Suprapubic skin (tissue), 4 donors: ENCODE measurements at regions not wholly inside any gene's neighbourhood (a gene's known extent, or its start where the extent isn't known, plus 50 kb on each side); places are given as distances from the start of the nearest gene placed in this dataset.

Experiments
- DNase-seq, 2 donors: peaks; one replicate each; pipeline ENCODE4 v3.0.0-alpha.2; 2019; ENCODE audit warnings: low spot score in 2 of 2
- H3K27ac ChIP-seq: fragments of 200-600 bp; sonication (generic); one replicate; pipeline ENCODE4 v1.5.1; 2019
- H3K27me3 ChIP-seq: fragments of 200-600 bp; sonication (generic); one replicate; pipeline ENCODE4 v1.5.1; 2019
- H3K36me3 ChIP-seq: fragments of 200-600 bp; sonication (generic); one replicate; pipeline ENCODE4 v1.5.1; 2019
- H3K4me1 ChIP-seq: fragments of 200-600 bp; sonication (generic); one replicate; pipeline ENCODE4 v1.5.1; 2019
- H3K4me3 ChIP-seq: fragments of 200-600 bp; sonication (generic); one replicate; pipeline ENCODE4 v1.5.1; 2019; ENCODE audit warnings: mild to moderate bottlenecking
- H3K9me3 ChIP-seq: fragments of 200-600 bp; sonication (generic); one replicate; pipeline ENCODE4 v1.5.1; 2019
- EP300 ChIP-seq: sonication (generic); formaldehyde crosslinking; IDR thresholded peaks from one replicate; pipeline ENCODE4 v1.6.1; 2017; ENCODE audit warnings: antibody characterized with exemption
- POLR2A ChIP-seq, 2 donors: fragments of 450-650 bp; IDR thresholded peaks; one replicate each; pipeline ENCODE4 v1.6.1; 2017; ENCODE audit warnings: antibody characterized with exemption in 2 of 2, mild to moderate bottlenecking in 2 of 2, moderate library complexity in 2 of 2
- POLR2AphosphoS5 ChIP-seq, 3 donors: sonication (generic); formaldehyde crosslinking; IDR thresholded peaks; one replicate each; pipeline ENCODE4 v1.6.1; 2017; ENCODE audit warnings: antibody characterized with exemption in 3 of 3
- WGBS: methylation state at CpG from one replicate; pipeline ENCODE4 v1.1.5; 2018; 5-methylcytosine and 5-hydroxymethylcytosine counted together
- TF ChIP-seq, protein P1 (sequence below), 2 donors: fragments of 200-600 bp in 1 of 2; fragments of 450-650 bp in 1 of 2; sonication (generic) in 1 of 2; IDR thresholded peaks; one replicate each; pipeline ENCODE4 v1.5.1; 2016 to 2019; ENCODE audit warnings: antibody characterized with exemption in 2 of 2, mild to moderate bottlenecking in 1 of 2, moderate library complexity in 1 of 2

DNA sequence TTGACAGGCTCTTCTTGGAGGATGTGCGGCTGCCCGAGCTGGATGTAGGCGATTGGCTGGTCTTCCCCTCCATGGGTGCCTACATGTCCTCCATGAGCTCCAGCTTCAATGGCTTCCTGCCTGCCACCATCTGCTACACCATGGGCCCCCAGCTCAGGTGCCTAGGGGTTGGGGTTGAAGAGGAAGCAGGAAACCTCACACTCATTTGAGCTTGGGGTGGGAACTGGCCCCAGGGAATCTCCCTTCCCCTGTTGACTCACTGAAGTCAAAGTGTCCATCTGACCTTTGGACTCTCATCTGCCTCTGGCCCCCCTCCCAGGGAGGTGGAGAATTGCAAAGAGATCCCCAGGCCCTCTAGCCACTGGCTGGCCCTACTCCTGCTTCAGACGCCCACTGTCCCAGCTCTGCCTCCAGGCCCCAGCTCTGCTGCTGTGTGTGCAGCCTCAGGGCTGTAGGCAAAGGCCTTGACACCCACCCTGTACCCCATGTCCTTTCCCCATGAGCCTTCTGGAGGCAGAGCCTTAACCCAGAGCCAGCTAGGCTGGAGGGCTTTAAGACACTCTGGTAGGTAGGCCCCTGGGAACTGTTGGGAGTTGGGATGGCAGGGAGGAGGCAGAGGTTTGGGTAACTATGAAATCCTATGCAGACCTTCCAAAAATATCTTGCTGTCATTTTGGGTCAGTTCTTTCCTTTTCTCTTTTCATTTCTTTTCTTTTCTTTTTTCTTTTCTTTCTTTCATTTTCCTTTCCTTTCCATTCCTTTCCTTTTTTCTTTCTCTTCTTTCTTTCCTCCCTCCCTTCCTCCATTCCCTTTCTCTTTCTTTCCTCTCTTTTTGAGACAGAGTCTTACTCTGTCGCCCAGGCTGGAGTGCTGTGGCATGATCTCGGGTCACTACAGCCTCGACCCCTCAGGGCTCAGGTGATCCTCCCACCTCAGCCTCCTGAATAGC is 66.9 kb upstream of the TINAGL1 start:
- Histone ChIP-seq H3K27ac (no peak overlapping the region), H3K4me1 (no peaks in the 10 kb centered on the region), H3K36me3 (no peaks in the 10 kb centered on the region), H3K9me3 (no peaks in the 10 kb centered on the region), H3K4me3 (no peak overlapping the region), H3K27me3 (no peaks in the 10 kb centered on the region)
- WGBS = 90% methylated on average over 6 of the region's 7 CpGs
- no peak for TF ChIP-seq POLR2AphosphoS5 (IDR thresholded peaks at IDR 0.05)
- no peak for TF ChIP-seq EP300
- TF ChIP-seq POLR2A (IDR thresholded peaks at IDR 0.05) = no peak
- no peak for DNase-seq

DNA sequence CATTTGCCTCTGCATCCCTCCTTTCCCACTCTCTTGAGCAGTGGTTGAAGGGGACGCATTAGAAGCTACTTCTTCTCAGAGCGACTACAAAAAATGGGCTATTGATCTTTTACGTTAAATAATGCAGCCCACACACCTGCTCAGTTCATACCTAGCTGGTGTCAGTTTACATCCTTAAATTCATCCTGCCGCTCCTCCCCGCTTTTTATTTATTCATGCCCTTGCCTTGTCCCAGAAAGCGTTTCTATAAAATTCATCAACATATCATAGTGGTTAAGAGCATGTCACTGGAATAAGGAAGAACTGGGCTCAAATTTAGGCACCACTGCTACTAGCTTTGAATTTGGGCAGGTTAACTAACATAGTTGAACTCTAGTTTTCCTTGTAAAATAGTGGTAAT is 66.0 kb upstream of the TINAGL1 start:
- Histone ChIP-seq H3K9me3 (no peaks in the 10 kb centered on the region), H3K36me3 (no peaks in the 10 kb centered on the region), H3K4me3 (no peak overlapping the region), H3K27ac (no peak overlapping the region), H3K27me3 (no peaks in the 10 kb centered on the region), H3K4me1 (no peaks in the 10 kb centered on the region)
- no peak for DNase-seq
- TF ChIP-seq, protein P1, sequence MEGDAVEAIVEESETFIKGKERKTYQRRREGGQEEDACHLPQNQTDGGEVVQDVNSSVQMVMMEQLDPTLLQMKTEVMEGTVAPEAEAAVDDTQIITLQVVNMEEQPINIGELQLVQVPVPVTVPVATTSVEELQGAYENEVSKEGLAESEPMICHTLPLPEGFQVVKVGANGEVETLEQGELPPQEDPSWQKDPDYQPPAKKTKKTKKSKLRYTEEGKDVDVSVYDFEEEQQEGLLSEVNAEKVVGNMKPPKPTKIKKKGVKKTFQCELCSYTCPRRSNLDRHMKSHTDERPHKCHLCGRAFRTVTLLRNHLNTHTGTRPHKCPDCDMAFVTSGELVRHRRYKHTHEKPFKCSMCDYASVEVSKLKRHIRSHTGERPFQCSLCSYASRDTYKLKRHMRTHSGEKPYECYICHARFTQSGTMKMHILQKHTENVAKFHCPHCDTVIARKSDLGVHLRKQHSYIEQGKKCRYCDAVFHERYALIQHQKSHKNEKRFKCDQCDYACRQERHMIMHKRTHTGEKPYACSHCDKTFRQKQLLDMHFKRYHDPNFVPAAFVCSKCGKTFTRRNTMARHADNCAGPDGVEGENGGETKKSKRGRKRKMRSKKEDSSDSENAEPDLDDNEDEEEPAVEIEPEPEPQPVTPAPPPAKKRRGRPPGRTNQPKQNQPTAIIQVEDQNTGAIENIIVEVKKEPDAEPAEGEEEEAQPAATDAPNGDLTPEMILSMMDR (IDR thresholded peaks at IDR 0.05) = no peak
- no peak for TF ChIP-seq POLR2AphosphoS5 (IDR thresholded peaks at IDR 0.05)
- TF ChIP-seq EP300 = no peak
- no peak for TF ChIP-seq POLR2A (IDR thresholded peaks at IDR 0.05)
- 92% methylated on average over 6 of the region's 6 CpGs for WGBS

DNA sequence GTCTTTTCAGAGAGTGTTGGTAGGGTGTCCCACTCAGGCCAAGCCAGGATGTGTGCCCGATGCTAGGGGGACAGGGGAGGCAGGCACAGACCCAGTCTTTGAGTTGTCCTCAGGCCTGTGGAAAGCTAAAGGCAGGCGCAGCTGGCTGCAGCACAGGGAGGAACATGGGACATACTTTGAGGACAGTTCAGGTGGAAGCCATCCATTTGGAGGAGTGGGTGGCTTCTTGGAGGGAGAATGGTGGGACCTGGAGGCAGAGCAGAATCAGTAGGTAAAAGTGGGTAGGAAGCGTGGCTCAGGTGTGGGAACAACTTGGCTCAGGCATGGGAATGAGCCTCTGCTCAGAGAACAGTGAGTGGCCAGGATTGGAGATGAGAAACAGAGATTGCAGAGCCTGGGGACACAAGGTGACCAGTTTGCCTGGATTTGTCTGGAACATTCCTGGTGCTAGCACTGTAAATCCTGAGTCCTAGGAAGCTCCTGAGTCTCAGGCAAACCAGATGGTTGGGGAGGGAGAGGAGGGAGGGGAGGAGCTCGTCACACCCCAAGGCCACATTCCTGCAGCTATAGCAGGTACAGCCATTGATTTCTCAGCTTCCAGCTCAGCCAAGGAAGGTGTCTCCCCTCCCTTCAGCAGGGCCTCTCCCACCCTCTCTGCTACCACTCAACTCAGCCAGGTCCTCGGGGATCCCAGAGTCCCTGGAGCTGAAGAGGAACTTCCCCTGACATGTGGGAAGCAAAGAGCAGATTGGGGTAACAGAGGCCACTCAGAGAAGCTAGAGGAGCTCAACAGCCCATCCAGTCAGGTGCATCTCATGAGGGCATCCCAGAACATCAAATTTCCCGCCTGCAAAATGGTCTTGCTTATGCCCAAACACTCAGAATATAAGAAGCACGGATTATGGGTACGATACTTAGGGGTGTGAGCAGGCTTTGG is 65.2 kb upstream of the TINAGL1 start:
- Histone ChIP-seq H3K9me3 (no peaks in the 10 kb centered on the region), H3K36me3 (no peaks in the 10 kb centered on the region), H3K27ac (no peak overlapping the region), H3K4me1 (no peaks in the 10 kb centered on the region), H3K27me3 (no peaks in the 10 kb centered on the region), H3K4me3 (no peak overlapping the region)
- no peak for DNase-seq
- no peak for TF ChIP-seq EP300
- TF ChIP-seq POLR2A (IDR thresholded peaks at IDR 0.05) = no peak
- TF ChIP-seq, protein P1 (IDR thresholded peaks at IDR 0.05) = no peak
- TF ChIP-seq POLR2AphosphoS5 (IDR thresholded peaks at IDR 0.05) = no peak
- 73% methylated on average over 8 of the region's 8 CpGs for WGBS

DNA sequence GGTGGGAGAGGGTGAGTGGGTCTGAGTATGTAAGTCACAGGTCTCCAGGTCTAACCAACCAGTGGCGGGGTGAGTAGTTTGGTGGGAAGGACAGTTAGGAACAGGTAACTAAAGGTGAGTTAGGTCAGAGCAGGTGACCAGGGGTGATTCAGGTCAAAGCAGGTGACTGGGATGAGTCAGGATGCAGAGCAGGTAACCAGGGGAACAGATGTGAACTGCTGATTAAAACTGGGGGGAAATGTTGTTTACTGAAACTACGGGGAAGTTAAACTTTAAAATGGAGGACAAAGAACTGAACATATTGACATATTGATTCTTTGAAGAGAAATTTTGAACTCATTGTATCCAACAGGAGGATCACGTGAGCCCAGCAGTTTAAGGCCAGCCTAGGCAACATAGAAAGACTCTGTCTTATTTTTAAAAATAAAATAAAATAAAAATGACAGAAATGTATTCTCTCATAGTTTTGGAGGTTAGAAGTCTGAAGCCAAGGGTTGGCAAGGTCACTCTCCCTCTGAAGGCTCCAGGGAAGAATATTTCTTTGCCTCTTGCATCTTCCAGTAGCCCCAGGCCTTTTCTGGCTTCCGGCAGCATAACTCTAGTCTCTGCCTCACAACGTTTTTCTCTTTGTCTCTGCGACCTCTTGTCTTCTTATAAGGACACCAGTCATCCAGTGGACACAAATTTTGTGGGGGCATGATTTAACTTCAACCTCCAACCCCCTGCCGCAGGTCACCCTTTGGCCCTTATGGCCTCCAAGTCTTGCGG is 64.3 kb upstream of the TINAGL1 start:
- no peaks in the 10 kb centered on the region for H3K9me3 ChIP-seq
- H3K36me3 ChIP-seq = no peaks in the 10 kb centered on the region
- H3K4me3 ChIP-seq = no peak overlapping the region
- no peaks in the 10 kb centered on the region for H3K4me1 ChIP-seq
- no peak overlapping the region for H3K27ac ChIP-seq
- H3K27me3 ChIP-seq = no peaks in the 10 kb centered on the region
- DNase-seq = no peak
- TF ChIP-seq, protein P1 (IDR thresholded peaks at IDR 0.05) = no peak
- TF ChIP-seq POLR2AphosphoS5 (IDR thresholded peaks at IDR 0.05) (no peak), POLR2A (IDR thresholded peaks at IDR 0.05) (no peak)
- 52% methylated on average over 8 of the region's 8 CpGs for WGBS

DNA sequence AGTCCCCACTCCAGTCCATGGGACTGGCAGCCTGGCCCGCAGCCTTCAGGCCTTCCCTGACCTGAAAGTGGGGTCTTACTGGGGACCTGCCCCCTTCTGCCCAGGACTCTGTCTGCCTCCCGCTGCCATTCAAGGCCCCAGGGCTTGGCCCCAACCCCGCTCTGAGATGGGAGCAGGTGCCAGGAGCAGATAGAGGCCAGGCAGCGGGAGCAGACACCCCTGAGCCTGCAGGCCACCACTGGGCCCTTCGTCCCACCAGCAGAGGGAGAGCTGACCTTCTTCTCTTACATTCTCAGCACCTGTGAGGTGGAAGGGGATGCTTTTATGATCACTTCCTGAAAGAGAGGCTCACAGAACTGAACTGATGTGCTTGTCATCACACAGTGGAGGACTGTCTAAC is 62.2 kb upstream of the TINAGL1 start:
- Histone ChIP-seq H3K4me3 (no peak overlapping the region), H3K36me3 (no peaks in the 10 kb centered on the region), H3K9me3 (no peaks in the 10 kb centered on the region), H3K27me3 (no peaks in the 10 kb centered on the region), H3K4me1 (no peaks in the 10 kb centered on the region), H3K27ac (no peak overlapping the region)
- 100% methylated on average over 4 of the region's 5 CpGs for whole genome bisulfite sequencing
- DNase-seq = no peak
- TF ChIP-seq EP300 (no peak), POLR2AphosphoS5 (IDR thresholded peaks at IDR 0.05) (no peak), POLR2A (IDR thresholded peaks at IDR 0.05) (no peak)
- TF ChIP-seq, protein P1 (IDR thresholded peaks at IDR 0.05) = no peak
